ENCODE measurements at regions not wholly inside any gene's neighbourhood (a gene's known extent, or its start where the extent isn't known, plus 50 kb on each side); places are given as distances from the start of the nearest gene placed in this dataset.

DNA sequence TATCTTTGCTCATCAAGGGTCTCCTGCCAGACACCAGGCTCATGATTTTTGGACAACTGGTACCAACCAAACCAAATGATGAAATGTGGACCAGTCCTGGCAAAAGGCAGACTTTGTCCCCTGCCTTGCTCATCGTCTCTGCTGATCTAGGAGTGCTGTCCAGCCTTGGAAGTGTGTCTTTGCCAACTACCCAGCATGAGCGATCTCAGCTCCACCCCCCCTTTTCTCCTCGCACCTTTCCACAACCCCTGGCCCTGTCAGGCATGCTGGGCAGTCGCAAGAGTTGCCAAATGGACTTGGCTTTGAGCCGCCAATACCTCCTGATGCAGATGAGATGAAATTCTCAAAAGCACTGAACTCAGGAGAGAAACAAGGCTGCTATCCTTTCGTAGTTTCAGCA is 174.3 kb downstream of the KCNA5 start:
- no peak for TF ChIP-seq ZNF274 (IDR thresholded peaks at IDR 0.05; ENCODE audit: low read depth, low read length)
- TF ChIP-seq SUZ12 (IDR thresholded peaks at IDR 0.05; ENCODE audit: extremely low read depth, insufficient read depth, insufficient read length): no peak
- no peak for TF ChIP-seq YY1 (IDR thresholded peaks at IDR 0.05; ENCODE audit: insufficient read depth, insufficient read length)
